CD4-positive, alpha-beta T cell treated with Interferon gamma for 1 hour (primary cell): ENCODE measurements at regions not wholly inside any gene's neighbourhood (a gene's known extent, or its start where the extent isn't known, plus 50 kb on each side); places are given as distances from the start of the nearest gene placed in this dataset.

Experiments used
- DNase-seq: peaks from one replicate; pipeline ENCODE4 v3.0.0-alpha.2; 2020

GRCh38 chr18:78128004-78128403, 851.6 kb upstream of the SALL3 start:
- DNase-seq: no peak

- DNase-seq: no peak
Observed at GRCh38 chr18:78129260-78129659, 850.4 kb upstream of the SALL3 start.

GRCh38 chr18:78130232-78131195, 849.1 kb upstream of the SALL3 start:
- no peak for DNase-seq

GRCh38 chr18:78133729-78134128, 845.9 kb upstream of the SALL3 start:
- no peak for DNase-seq

- DNase-seq: no peak
Observed at GRCh38 chr18:78136986-78137385, 842.6 kb upstream of the SALL3 start.

- no peak for DNase-seq
Observed at GRCh38 chr18:78138983-78139496, 840.6 kb upstream of the SALL3 start.

GRCh38 chr18:78140294-78140693, 839.3 kb upstream of the SALL3 start:
- DNase-seq: no peak

- no peak for DNase-seq
Observed at GRCh38 chr18:78144669-78145068, 834.9 kb upstream of the SALL3 start.

GRCh38 chr18:78145096-78145495, 834.5 kb upstream of the SALL3 start:
- DNase-seq: no peak

- DNase-seq: no peak
Observed at GRCh38 chr18:78146136-78147085, 833.2 kb upstream of the SALL3 start.

- no peak for DNase-seq
Observed at GRCh38 chr18:78150590-78150989, 829.0 kb upstream of the SALL3 start.

GRCh38 chr18:78151234-78151633, 828.4 kb upstream of the SALL3 start:
- no peak for DNase-seq

GRCh38 chr18:78151948-78152725, 827.5 kb upstream of the SALL3 start:
- no peak for DNase-seq

- no peak for DNase-seq
Observed at GRCh38 chr18:78153362-78153761, 826.3 kb upstream of the SALL3 start.

GRCh38 chr18:78154444-78154843, 825.2 kb upstream of the SALL3 start:
- DNase-seq: no peak

GRCh38 chr18:78154853-78155252, 824.8 kb upstream of the SALL3 start:
- DNase-seq: no peak

GRCh38 chr18:78156466-78156865, 823.2 kb upstream of the SALL3 start:
- DNase-seq: no peak

GRCh38 chr18:78158943-78159342, 820.7 kb upstream of the SALL3 start:
- DNase-seq: no peak

- DNase-seq: no peak
Observed at GRCh38 chr18:78159397-78159796, 820.2 kb upstream of the SALL3 start.

GRCh38 chr18:78160961-78161656, 818.5 kb upstream of the SALL3 start:
- DNase-seq: no peak

- no peak for DNase-seq
Observed at GRCh38 chr18:78165525-78165924, 814.1 kb upstream of the SALL3 start.

- no peak for DNase-seq
Observed at GRCh38 chr18:78168526-78168925, 811.1 kb upstream of the SALL3 start.
